LNCAP (cell line): ENCODE measurements at regions not wholly inside any gene's neighbourhood (a gene's known extent, or its start where the extent isn't known, plus 50 kb on each side); places are given as distances from the start of the nearest gene placed in this dataset.

Experiments
- TF ChIP-seq, protein P1 (sequence below): fragments of 450-650 bp; IDR thresholded peaks from 2 replicates; pipeline ENCODE4 v1.5.1; 2017; ENCODE audit warnings: mild to moderate bottlenecking

DNA sequence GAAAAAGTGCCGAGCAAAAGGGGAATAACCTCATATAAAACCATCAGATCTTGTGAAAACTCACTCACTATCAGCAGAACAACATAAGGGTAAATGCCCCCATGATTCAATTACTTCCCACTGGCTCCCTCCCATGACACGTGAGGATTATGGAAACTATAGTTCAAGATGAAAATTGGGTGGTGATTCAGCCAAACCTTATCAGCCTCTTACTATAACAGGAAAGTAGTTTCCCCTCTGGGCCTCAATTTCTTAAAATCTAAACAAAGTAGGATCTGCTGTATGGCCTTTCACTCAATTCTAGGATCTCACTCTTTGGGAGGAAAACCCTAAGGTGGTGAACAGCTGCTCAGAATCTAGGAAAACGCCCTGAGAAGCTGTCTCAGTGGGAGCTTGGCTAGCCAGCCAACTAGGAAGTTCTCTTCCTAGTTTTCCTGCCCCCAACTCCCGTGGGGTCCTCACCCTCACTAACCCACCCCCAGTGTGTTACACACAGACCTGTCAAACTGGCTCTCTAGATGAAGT lies 1017.1 kb upstream of the HS3ST1 start:
- TF ChIP-seq, protein P1, sequence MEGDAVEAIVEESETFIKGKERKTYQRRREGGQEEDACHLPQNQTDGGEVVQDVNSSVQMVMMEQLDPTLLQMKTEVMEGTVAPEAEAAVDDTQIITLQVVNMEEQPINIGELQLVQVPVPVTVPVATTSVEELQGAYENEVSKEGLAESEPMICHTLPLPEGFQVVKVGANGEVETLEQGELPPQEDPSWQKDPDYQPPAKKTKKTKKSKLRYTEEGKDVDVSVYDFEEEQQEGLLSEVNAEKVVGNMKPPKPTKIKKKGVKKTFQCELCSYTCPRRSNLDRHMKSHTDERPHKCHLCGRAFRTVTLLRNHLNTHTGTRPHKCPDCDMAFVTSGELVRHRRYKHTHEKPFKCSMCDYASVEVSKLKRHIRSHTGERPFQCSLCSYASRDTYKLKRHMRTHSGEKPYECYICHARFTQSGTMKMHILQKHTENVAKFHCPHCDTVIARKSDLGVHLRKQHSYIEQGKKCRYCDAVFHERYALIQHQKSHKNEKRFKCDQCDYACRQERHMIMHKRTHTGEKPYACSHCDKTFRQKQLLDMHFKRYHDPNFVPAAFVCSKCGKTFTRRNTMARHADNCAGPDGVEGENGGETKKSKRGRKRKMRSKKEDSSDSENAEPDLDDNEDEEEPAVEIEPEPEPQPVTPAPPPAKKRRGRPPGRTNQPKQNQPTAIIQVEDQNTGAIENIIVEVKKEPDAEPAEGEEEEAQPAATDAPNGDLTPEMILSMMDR, result no peak

DNA sequence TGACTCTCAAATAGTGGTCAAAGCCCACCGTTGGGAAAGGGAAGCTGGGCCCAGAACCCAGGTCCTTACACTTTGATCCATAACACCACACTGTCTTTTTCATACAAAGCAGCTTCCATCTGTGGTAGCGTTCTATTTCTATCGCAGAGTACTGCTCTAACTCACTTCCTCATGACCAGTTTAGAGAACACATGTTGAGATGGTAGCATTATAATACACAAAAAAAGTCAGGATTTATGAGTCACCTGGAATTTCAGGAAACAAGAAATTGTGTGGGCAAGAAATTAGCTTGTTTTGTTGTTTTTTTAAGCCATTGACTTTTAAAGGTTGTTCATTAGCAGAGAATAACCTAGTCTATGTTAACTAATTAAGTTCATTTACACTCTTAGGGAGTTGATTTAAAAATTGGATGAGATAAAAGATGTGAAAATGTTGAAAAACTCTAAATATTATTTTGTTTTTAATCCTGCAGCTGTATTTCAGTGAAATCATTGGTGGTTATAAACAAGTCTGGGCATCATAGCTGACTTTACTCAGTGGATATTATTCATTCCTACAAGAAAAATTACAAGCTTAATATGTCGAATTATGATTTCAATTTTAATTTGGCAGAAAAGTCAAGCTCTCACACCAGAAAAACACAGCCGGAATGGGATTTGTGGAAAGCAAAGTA lies 1011.1 kb upstream of the HS3ST1 start:
- TF ChIP-seq, protein P1, result no peak

DNA sequence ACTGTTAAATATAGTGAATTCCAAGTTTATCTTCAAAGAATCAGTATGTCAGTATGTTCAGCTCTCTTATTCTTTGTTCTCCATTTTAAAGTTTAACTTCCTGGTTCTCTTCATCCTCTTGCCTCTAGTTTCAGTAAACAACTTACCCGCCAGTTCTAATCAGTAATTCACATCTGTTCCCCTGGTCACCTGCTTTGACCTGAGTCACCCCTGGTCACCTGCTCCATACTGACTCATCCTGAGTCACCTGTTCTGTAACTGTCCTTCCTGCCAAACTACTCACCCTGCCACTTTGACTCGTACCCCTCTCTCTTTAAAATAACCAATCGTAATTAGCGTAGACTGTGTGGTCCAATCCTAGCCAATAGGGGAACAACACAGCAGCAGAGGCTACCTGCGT lies 992.7 kb upstream of the HS3ST1 start:
- TF ChIP-seq, protein P1, result no peak

DNA sequence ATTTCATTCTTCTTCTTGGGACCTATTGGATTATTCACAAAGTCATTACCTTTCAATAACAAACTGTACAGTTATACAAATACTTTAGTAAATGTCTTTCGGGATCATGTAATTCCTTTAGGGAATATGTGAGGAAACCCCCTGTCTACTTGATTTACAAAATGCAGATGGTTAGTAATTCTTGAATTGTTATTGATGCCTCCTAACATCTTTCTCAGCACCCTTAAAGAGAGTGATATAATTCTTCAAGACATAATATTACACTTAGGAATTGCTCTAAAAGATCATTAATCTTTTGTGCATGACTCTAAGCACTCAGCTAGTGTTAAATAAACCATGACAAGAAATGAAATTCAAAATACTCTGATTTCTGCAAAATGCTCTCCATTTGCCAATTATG lies 988.1 kb upstream of the HS3ST1 start:
- TF ChIP-seq, protein P1, result no peak

DNA sequence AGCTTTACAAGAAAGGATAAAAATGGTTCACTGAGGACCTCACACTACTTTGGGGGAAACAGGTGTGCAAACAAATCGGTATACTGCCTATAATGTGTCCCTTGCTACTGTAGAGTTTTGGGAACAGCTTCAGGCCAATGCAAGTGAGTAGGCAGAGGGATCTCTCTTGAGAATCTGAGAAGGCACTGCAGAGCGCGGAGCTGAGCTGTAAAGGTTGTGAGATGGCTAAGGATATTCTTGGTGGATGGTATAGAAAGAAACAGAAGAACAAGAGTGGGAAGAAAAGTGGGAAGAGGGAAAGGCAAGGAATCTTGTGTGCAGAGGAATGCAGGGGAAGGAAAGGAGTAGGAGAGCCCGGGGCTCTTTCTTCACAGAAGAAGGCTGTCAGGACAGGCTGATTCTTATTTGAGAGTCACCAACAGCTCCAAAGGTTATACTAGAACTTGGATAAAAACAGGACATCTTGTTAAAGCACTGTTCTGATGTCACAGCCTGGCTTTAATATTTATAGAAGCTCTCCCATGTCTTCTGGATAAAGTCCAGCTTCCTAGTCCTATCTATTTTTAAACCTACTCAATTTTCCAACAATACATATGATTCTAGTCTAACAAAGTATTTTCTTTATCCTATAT lies 985.6 kb upstream of the HS3ST1 start:
- TF ChIP-seq, protein P1, result no peak

DNA sequence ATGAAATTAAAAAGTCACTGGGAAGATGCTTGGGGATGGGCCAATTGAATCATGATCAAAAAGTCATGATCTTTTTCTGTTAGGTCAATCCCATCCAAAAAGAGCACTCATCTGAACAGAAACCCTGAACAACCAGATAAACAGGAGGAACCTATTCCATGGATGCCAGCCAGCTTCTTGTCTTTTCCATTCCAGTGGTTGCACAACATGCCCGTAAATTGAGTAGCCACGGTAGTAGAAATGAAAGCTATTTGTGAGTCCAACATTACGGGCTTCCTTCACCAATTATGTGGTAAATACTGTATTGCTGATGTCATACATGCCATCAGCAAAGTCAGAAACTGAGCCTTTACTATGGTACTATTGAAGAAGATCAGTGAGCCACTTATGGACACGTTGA lies 982.4 kb upstream of the HS3ST1 start:
- TF ChIP-seq, protein P1, result 0 out of 2 replicates have a peak, but pooled peaks have one; percentile 45

DNA sequence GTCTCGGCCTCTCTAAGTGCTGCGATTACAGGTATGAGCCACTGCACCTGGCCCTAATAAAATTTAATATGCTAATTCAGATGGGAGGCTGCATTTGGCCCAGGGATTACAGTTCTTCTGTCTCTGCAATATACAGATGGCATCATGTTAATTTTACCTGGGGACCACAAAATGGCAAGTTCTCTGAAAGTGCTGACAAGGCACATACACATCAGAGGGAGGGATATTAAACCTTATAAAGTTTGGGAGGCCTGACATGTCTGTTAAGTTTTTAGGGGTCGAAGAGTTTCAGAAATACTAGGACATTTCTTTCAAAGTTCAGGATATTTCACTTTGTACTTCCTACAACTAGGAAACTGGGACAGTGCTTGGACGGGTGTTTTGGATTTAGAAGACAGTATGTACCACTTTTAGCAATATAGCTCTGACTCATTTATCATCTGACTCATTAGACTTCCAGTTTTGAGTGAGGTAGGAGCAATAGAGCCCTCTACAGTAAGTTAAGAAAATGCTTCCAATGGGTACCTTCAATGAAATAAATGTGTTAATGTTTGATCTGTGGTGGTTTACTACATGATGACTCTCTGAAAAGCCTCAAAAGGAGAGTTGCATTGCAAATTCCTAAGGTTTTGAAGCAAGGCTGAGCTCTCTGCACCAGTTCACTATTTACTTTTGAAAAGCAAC lies 981.0 kb upstream of the HS3ST1 start:
- TF ChIP-seq, protein P1, result no peak
